NCI-H187 treated with DMSO at 0.1 percent for 48 hours (cell line): ENCODE measurements at regions not wholly inside any gene's neighbourhood (a gene's known extent, or its start where the extent isn't known, plus 50 kb on each side); places are given as distances from the start of the nearest gene placed in this dataset.
"Not testable (repeated sequence)": the region's sequence is repeated elsewhere in the genome, so short reads cannot be mapped to it uniquely, and the experiment has no call there.

Experiments used
- DNase-seq: peaks from one replicate; lab custom pipeline; 2025; lab: John Stamatoyannopoulos, UW

DNA sequence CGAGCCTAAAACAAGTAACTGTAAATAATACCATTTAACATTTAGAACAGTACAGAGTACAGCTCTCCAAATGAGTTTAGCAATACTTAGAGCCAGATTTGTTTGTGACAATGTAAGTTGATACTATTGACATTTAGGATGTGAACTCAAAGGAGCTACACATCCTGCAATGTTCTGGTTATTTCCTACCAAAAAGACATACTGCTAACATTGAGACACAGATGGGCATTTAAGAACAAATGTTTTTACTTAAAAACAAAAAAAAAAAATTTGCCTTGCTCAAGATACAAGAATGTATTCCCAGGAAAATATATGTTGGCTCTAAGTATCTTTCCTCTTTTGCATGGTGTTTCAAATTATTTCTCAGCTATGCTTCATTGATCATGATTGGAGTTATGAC is 1464.8 kb upstream of the PRMT6 start:
- DNase-seq: no peak

DNA sequence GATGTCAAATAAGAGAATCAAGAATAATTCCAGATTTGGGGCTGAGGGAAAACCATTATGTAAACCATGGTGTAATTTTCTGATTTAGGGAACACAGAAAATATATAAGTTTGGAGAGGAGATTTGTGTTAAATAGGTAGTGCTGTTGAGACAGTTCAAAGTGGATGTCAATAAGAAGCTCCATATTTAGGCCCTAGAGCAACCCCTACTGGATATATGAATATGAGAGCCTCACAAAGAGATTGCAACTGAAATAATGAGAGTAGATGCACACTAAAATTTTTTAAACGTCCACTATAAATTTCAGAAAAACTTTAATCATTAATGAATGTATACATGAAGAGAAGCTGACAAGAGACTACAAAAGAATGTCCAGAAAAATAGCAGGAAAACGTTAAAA is 1447.8 kb upstream of the PRMT6 start:
- DNase-seq: no peak

DNA sequence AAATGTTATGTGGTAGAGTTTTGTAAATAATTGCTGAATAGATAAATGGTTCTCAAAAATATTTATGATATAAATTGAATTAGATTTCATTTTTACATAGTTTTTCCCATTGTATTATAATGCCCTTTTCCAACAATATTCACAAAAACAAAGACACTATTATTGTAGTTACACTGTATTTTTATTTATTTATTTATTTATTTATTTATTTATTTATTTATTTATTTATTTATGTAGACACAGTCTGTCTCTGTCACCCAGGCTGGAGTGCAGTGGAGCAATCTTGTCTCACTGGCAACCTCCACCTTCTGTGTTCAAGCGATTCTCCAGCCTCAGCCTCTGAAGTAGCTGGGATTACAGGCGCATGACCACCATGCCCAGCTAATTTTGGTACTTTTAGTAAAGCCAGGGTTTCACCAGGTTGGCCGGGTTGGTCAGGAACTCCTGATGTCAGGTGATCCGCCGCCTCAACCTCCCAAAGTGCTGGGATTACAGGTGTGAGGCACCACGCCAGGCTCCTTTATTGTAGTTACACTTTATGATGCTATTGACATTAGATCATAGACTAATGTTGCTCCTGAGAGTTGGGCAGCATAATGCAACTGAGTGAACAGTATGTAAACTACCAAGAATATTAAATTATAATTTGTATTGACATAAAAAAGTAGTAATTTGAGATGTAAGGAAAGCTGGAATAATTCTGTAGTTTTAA is 1430.0 kb upstream of the PRMT6 start:
- DNase-seq: no peak

DNA sequence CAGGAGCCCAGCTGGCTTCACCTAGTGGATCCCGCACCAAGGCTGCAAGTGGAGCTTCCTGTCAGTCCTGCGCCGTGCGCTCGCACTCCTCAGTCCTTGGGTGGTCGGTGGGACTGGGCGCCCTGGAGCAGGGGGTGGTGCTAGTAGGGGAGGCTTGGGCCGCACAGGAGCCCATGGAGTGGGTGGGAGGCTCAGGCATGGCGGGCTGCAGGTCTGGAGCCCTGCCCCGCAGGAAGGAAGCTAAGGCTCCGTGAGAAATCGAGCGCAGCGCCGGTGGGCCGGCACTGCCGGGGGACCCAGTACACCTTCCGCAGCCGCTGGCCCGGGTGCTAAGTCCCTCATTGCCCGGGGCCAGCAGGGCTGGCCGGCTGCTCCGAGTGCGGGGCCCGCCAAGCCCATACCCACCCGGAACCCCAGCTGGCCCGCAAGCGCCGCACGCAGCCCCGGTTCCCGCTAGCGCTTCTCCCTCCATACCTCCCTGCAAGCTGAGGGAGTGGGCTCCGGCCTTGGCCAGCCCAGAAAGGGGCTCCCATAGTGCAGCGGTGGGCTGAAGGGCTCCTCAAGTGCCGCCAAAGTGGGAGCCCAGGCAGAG is 1425.2 kb upstream of the PRMT6 start:
- DNase-seq: not testable (repeated sequence)

DNA sequence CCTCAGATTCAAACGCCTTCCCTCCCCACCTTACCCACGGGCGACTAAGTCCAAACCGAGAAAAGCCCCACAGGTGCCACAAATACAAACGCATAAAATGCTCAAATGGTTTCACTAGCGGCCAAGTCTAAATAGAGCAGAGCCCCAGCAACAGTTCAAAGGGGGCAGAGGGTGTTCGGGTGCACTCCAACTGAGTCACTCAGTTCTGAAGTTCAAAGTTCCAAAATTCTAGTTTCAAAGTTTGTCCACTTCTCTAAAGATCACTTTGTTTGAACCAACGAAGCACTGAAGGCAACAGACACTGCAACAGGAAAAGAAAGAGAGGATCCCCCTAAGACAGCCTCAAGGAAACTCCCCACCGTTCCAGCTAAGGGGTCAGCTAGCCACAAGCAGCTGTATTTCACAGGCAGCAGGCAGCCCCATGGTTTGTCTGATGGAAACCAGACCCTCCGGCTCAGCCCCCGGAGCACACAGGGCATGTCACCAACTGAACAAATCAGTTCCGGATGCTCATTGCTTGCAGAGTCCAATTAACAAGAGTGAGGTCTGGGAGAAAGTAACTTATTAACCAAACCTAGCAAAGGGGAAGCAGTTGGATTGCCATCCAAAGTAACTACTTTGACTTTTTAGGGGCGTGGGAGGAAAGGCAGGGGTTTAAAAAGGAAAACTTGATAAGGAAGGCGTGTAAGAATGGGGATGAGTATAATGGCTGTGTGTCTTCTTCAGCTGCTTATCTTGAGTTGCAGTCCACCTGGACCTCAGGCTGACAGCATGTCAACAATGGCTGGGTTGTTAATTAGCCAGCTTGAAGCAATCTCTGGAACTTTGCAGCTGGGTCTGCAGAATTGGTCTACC is 1423.9 kb upstream of the PRMT6 start:
- DNase-seq: no peak

DNA sequence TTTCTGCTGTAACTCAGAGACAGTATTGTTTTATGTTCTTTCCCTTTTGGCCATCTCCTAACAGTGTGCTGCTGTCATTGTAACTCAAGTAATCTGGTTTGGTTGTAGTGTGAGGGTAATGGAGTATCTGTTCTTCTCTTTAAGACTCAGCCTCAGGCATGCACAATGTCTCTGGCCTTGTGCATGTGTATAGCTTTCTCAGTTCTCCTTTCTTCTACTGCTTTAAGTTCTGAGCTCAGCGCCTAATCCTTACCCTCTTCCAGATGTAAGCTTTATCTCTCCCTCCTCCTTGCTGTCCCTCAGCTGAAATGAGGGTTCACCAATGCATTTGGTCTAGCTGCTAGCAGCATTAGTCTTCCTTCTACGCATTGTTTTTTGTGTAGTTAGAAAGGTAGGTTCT is 1420.4 kb upstream of the PRMT6 start:
- no peak for DNase-seq

DNA sequence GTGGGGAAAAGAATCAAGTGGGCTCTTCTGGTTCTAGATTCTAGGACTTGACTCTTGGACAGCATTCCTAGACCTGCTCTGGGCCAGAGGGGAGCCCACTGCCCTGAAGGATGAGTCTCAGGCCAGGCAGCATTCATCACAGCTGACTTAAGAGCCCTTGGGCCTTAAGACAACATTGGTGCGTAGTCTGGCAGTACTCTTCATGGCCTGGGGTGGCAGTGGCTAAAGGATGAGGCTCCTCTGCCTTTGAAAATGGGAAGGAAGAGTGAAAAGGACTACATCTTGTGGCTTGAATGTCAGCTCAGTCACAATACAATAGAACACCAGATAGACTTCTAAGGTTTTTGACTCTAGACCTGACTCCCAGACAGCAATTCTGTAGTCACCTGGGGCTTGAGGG is 1415.1 kb upstream of the PRMT6 start:
- no peak for DNase-seq

DNA sequence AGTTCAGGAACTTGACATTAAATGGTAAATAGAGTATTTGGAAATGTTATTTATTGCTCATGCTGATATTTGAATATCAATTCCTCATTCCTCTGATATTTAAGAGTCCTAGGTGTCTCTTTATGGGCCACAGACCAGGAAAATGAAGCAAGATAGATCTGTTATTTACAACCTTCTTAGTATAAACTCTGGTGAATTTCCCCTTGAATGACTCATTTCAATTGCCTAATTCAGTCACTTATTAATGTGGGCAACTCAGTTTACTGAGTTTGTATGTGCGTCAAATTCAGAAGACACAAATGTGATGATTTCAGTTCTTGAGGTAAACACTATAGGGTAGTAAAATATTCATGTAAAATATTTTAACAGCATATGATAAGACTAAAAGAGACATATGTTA is 1404.4 kb upstream of the PRMT6 start:
- DNase-seq: no peak

DNA sequence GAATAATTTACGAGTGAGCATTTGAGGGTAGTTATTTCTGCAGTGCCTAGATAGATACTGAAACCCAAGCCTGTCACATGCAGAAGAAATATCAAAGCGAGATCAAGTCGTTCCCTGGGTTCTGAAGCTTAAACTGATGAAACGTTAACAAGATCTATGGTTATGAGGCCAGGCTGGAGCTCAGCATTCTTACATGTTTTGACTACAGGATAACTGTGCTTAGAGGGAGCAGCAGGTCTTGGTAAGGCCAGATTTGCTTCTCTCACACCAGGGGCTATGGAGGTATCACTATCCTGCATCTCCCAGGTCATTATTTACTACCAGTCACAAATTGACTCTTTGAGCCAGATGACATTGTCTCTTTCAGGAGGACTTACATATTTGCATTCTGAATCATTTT is 1401.4 kb upstream of the PRMT6 start:
- no peak for DNase-seq

DNA sequence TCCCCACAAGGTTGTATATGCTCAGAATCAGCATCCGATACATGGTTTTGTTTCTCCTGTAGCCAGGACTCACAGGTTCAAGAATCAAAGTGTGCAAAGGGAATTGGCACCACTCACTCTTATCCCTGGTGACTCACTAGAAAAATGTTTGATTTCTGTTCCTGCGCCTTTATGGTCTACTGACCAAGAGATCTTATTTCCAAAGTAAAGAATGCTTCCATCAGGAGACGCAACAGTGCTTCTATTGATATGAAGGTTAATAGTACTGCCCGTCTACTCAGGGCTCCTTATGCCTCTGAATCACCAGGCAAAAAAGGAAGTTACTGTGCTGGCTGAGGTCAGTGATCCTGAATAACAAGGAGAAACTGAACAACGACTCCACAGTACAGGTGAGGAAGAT is 1392.0 kb upstream of the PRMT6 start:
- no peak for DNase-seq

DNA sequence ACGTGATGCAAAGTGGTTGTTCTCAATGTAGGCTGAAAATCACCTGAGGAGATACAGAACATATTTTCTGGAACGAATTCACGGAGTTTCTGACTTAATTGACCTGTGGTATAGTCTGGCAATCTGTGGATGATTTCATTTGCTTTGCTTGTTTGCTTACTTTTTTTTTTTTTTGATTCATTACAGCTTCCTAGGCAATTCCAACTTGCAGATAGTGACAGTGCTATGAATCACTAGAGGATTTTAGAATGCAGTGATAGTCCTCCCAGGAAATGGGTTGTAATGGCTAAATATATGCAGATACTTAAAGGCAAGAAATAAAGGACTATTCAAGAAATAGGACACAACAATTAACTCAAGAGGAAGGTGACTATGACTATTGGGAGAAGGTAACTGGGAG is 1378.1 kb upstream of the PRMT6 start:
- no peak for DNase-seq

DNA sequence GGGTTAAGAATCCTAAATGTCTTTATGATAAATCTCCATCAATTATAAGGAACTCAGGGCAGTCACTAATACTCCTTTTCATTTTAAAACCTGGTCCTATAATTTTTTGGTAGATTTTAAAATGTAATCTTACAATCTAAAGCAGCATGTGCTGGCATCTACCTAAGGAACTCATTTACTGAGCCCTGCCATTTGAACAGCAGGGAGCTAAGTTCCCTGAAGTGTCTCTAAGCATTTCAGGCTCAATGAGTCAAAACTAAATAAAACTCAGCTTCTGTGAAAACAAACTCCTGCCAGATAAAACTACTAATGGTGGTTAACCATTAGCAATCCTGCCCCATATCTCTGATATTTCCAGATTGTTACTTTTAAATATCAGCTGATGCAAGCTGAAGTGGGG is 1371.8 kb upstream of the PRMT6 start:
- no peak for DNase-seq

DNA sequence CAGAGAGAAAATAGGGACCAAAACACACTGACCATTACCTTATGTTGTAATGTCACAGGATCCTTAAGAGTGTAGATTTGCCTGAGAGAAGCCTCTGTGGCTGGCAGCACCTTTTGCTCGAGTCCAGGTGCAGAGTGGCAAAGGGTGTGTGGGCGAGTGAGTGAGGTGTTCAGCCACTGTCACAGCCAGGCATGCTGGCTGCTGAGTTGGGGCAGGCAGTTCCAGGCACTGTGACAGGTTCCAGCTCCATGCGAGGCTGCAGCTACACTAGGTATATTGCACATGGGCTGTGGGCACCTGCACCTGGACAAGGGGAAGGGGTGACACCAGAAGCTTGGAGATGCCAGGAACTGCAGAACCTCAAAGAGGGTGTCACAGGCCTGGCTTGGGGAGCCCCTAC is 1370.4 kb upstream of the PRMT6 start:
- DNase-seq: no peak

DNA sequence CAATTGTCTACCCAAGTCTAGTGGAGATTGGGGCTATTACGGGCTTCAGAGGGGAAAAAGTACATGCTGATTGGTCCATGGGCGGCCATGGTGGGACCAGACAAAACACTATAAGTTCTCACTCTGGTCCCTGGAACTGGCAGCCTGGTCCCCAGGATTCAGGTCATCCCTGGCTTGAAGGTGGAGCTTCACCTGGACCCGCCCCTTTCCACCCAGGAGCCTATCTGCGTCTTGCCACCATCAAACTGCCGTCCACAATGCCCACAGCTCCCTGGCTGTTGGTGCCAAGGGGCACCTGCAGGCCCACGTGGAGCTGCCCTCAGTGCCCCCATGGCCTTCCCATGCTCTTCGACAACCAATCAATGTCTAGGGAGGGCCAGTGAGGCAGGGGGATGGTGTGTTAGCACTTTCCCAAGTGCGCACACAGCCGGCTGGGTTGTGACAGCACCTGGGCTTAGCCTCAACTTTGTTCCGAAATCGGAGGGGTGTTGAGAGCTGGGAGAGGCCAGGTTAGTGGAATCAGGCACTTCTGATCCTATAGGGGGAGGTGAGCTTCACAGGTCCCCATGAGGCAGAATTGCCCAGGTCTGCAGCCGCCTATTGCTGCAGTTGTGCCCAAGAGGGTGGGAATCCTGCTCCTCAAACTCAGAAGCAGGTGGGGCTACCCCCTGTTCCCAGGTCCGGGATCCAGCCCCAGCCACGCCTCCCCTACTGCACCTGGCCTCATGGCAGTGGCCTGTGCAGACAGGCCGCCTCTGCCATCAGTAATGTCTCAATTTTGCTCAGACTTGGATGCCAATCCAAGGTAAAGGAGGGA is 1369.4 kb upstream of the PRMT6 start:
- no peak for DNase-seq

DNA sequence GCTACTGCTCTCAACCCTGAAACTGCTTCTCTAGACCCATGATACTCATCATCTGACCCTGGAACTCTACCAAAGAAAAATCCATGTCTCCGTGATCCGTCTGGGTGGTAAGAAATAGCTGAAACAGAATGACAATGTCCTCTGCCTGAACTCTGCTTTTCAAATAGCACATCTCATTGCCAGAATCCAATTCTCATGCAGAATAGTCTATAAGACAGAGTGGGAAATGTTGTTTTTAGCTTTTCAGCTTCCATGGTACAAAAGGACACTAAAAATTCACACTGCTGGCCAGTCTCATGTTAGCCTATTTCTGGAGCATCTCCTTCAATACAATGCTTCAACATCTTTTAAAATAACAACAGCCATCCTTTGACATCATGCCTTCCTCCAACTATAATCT is 1355.8 kb upstream of the PRMT6 start:
- no peak for DNase-seq

DNA sequence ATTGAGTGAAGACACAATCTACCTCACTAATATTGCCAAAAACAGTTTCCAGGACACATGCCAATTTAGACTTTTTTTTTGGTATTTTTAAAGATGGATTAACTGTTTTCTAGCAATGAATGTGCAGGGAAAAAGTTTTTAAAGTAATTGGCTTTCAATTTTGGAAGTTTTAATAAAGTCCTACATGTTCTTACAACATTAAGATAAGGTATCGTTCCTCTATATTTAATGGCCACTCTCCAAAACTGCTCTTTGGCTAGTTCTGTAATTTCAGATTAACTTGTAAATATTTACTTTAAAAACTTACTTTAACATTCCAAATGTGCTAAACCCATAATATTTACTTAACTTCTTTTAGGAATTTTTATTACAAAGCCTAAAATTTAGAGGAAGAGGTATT is 1332.2 kb upstream of the PRMT6 start:
- no peak for DNase-seq

DNA sequence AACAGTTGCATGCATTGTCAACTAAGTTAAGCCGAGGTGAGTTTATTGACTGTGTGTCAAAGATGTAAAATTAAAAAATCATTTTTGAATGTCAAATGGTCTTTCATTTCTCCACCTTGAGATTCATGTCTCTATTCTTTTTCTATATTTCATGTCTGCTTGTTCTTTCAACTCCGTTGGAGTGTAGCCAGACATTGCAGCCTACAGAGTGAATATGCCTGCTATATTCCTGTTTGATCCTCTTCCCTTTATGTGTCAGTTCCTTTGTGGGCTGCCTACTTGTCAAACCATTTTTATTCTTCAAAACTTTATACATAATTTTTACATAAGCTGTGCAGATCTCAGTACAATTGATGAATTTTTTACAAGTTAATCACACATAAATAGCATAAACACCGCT is 1325.8 kb upstream of the PRMT6 start:
- no peak for DNase-seq

DNA sequence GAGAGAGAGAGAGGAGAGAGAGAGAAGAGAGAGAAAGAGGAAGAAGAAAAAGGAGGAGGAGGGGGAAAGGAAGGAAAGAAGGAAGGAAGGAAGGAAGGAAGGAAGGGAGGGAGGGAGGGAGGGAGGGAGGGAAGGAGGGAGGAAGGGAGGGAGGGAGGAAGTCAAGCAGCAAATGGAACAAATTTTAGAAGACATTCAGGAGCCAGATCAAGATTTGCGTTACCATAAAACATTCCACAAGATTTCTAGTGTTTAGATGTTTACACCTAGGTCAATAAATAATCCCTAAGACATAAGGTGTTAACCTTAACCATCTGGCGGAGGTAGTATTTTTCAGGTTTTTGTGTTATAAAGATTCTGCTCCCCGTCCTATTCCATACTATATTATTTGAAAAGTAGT is 1320.1 kb upstream of the PRMT6 start:
- no peak for DNase-seq

DNA sequence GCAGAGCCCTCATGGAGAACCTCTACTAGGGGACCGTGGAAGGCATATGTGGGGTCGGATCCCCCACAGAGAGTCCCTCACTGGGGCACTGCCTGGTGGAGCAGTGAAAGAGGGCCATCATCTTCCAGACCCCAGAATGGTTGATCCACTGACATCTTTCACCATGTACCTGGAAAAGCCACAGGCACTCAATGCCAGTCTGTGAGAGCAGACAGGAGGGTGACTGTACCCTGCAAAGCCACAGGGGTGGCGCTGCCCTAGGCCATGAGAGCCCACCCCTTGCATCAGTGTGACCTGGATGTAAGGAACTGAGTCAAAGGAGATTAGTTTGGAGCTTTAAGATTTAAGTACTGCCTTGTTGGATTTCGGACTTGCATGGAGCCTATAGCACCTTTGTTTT is 1276.7 kb upstream of the PRMT6 start:
- no peak for DNase-seq

DNA sequence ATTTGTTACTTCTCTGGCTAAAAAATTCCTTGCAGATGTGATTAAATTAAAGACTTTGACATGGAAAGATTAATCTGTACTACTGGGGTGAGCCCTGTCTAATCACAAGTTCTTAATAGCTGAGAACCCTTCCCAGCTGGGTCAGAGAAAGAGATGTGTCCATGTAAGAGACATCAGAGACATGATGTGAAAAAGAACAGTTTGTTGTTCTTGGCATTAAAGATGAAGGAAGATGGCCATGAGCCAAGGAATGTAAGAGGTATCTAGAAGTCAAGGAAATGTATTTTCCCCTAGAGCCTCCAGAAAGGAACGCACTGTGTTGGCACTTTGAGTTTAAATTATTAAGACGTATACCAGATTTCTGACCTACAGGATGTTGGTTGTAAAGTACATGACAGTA is 1271.5 kb upstream of the PRMT6 start:
- DNase-seq: no peak

DNA sequence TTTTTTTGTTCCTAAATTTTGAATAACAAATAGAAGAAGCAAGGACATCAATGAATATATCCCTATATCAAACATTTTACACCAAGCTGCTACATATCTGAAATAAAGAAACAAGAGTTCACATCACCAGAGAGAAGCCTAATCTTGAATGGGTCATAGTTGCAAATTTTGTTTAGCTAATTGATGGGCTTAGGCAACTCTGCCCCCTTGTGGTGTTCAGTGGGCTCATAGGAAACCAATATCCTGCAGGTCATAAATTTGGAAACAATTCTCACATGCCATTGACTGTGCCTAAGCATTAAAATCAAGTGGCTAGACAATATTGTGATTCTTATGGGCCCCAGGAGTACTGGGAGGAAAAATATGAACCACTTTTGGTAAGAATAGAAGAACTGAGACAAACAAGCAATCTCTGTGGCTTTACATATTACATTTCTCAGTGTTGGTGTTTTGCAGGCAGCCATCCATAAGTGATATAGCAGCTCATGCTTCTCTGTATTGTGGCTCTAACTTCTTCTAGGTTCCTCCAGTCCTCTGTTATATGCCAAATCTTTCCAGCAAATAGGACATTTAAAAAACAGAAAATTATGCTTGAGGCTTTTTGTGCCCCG is 1262.8 kb upstream of the PRMT6 start:
- no peak for DNase-seq

DNA sequence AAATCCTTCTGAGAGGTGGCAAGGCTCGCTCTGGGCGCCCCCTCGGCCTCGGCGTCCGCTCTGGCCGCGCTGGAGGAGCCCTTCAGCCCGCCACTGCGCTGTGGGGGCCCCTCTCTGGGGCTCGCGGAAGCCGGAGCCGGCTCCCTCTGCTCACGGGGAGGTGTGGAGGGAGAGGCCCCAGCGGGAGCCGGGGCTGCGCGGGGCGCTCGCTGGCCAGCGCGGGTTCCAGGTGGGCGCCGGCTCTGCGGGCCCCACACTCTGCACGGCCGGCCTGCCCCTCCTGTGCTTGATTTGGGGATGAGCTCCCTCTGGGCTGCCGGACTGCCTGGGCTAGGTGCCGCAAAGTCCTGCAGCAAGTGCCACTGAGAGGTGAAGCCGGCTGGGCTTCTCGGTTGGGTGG is 1260.7 kb upstream of the PRMT6 start:
- DNase-seq: no peak
